DOHH2 (cell line): ENCODE measurements at regions not wholly inside any gene's neighbourhood (a gene's known extent, or its start where the extent isn't known, plus 50 kb on each side); places are given as distances from the start of the nearest gene placed in this dataset.

ENCODE experiments used
- CTCF ChIP-seq: fragments of 200-600 bp; sonication (generic); IDR thresholded peaks from one replicate; pipeline ENCODE4 v1.5.1; 2014; ENCODE audit warnings: antibody characterized with exemption, mild to moderate bottlenecking, low read depth, low read length; ENCODE audit not compliant: poor library complexity, severe bottlenecking
- EZH2phosphoT487 ChIP-seq: fragments of 200-600 bp; sonication (generic); IDR thresholded peaks from 2 replicates; pipeline ENCODE4 v1.6.1; 2017; ENCODE audit warnings: borderline replicate concordance, mild to moderate bottlenecking, antibody characterized with exemption, low read length, moderate library complexity, mixed read lengths

GRCh38 chr5:125061726-125062125 lies 315.3 kb upstream of the ZNF608 start:
- TF ChIP-seq EZH2phosphoT487 (no peak), CTCF (no peak)
